NOMO-1 treated with DMSO at 0.1 percent for 48 hours (cell line): ENCODE measurements at regions not wholly inside any gene's neighbourhood (a gene's known extent, or its start where the extent isn't known, plus 50 kb on each side); places are given as distances from the start of the nearest gene placed in this dataset.

ENCODE experiments used
- DNase-seq: peaks from one replicate; lab custom pipeline; 2025; ENCODE audit not compliant: unreplicated experiment; lab: John Stamatoyannopoulos, UW

DNA sequence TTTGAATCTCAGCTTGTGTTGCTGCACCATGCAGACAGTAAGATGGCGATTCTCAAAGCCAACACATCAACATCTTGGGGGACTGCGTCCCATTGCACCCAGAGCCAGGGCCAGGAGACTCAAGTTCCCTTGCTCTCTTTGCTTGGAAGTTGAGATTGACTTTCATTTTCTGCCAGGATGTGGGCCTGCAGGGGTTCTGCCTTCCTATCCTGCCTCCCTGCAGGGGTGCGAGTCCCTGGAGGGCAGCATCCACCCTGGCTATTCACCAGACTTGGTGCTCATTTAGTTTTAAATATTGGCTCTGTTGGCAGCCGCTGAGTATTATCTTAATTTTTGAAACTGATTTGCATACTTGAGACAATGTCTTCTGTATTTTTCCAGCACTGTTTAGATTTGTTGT, 451.5 kb downstream of the GLRX3 start:
- DNase-seq, result no peak

- DNase-seq, result no peak
These were observed 469.8 kb downstream of the GLRX3 start for GRCh38 chr10:130606001-130606405.

DNA sequence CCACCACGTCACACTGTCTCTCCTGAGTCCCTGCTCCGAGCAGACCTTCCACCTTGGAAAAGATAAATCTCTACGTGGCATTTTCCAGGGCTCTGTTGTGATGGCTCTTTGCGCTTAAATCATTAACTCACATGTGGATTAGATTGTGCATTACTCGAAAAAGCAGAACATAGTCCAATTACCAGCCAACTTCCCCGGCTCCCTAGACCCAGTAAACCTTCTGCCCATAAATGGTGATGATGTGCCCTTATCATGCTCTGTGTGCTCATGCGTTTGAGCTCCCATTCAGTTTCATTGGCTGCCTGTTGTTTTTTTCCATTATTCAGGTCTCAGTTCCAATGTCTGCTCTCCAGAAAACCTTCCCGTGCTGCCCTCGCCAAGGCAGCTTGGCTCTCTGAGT, 471.2 kb downstream of the GLRX3 start:
- no peak for DNase-seq

- DNase-seq, result no peak
These were observed 475.0 kb downstream of the GLRX3 start for GRCh38 chr10:130611239-130611638.

- no peak for DNase-seq
These were observed 479.3 kb downstream of the GLRX3 start for GRCh38 chr10:130615457-130615856.

DNA sequence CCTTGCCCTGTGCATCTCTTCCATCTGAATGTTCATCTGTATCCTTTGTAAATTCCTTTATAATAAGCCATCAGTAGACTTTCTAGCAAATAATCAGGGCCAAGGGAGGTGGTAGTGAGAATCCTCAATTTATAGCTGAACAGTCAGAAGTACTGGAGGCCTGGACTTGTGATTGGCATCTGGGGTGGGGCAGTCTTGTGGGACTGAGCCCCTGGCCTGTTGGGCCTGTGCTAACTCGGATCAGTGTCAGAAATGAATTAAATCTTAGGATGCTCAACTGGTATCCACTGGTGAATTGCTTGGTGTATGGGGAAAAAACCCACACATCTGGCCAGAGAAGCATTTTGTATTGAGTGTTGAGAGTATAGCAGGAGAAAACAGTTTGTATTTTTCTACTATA, 481.8 kb downstream of the GLRX3 start:
- DNase-seq, result no peak

DNA sequence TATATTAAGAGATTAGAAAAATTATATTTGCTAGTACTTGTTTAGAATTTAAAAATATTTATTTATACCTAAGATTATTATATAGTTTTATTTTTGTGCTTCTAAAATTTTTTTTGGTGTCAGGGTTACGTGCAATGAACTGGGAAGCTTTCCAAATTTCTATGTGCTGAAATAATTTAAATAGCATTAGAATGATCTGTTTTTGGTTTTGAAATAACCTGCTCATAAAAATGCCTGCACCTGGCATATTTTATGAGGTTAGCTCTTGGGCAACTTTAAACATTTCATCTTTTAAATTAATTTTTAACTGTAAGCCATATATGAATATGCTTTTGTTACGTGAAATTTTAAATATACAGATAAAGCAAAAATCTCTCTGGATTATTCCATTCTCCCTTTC, 482.5 kb downstream of the GLRX3 start:
- DNase-seq, result no peak

DNA sequence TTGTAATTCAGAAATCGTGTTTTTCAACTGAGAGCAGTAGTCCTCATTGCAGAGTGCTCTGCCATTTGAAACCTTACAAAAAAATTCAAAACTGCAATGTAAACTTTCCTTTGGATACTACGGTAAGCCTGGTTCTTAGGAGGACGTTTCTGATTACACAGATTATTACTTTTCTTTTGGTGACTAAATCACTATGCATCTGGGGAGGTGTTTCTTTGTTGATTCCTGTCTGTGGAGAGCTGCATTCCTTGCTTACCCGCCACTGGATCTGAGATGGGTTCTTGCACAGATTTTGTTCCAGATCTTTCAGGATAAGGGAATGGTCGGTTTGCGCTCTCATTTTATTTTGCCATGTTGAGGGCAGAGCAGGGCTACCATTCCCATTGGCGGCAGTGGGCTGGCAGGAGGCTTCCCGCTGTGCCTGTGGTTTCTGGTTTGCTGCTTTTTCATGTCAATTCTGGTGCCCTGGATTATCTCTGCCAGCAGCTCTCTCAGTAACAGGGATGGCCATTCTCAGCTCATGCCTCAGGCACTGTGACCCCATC, 485.1 kb downstream of the GLRX3 start:
- DNase-seq, result no peak

DNA sequence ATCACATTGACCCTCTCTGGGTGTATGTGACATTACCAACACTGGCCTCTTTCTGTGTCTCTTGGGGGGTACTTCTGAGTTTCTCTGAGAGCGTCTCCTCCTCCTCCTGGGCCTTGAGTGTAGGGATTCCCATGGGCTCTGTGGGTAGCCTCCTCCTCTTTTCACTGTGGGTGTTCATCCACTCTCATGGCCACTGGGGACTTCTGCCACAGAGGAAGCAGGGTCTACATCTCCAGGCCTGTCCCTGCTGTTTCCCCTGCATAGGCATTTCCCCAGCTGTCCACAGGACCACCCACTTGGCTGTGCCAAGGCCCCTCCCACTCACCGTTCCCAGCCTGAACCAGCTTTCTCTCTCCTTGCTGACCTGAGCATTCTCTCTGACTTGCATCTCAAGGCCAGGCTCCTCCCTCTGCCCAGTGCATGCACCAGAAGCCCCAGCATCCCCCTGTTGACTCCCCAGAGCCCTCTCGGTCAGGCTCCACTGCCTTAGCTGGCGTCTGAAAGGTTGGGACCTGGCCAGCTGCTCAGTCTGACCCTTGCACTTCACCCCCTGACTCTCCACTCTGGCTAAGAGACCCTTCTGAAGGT, 487.6 kb downstream of the GLRX3 start:
- DNase-seq, result no peak

- DNase-seq, result no peak
These were observed 491.3 kb downstream of the GLRX3 start for GRCh38 chr10:130627346-130628045.

DNA sequence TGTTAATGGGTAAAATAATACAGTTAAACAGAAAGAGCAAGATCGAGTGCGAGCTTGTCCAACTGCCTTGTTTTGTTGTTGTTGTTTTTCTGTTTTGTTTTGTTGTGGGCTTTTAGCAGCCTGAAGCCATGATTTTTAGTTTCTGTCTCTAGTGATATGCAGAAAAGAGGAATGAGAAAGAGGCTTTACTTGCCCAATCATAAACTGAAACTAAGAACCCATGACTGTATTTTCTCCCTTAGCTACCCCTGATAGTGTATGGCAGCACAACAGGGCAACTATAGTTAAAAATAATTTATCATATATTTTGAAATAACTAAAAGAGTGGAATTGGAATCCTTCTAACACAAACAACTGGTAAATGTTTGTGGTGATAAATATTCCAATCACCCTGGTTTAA, 493.9 kb downstream of the GLRX3 start:
- peak; percentile 61 for DNase-seq

DNA sequence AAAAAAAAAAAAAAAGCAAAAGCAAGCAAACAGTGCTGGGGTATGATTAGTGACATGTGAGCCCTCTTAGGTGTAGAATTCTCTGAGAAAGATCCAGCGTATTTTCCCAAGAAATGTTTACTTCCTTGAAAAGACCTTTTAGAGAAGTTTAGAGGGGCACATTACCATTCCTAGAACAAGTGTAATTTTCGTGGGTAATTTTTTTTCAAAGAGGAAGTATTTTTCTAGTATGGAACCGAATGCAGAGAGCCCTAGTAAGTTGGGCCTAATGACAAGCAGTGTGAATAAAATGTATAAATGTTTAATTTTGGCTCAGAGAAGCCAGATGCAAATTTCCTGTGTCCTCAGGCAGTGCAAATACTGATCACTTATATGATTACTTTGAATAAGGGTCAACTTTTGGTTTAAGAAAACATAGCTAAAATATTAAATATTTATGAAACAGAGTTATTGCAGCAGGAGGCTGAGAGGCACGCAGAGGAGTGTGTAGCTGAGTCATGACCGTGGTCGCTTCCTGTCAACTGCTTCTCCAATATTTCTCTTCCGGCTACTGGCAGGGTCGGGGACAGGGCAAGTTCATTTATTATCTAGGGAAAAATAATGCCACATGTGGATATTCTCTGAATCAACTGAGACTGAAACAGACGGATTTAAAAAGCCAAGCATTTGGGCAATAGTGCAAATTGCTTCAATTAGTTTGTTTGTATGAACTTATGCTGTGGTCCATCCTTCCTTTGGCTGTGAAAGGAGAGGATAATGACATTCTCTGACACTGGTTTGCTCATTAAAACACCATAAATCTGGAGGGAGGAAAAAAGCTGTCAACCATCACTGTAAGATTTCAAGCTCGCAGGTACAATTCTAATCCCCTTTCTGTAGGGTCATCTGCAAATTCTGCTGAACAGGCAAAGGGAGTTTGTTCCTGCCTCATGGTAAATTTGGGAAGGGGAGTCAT, 495.2 kb downstream of the GLRX3 start:
- DNase-seq, result peak; percentile 89

DNA sequence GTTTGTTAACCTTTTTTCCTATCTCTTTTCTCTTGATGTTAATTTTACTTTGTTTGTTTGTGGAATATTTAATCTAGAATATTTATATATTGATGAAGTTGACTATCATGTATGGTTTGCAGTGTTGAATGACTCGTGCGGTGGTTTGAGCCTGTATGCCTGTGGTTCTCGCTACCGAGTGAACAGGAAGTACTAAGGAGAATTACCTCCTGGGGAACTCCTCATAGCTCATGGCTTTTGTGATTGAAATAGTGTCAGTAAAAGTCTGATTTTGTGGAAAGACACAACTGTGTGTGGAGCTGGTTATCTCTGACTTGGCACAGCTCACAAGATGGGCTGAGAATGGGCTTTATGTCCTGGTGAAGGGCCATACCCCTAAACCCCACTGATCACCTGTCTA, 498.6 kb downstream of the GLRX3 start:
- DNase-seq, result peak; percentile 2

- no peak for DNase-seq
These were observed 499.3 kb downstream of the GLRX3 start for GRCh38 chr10:130635528-130635927.

DNA sequence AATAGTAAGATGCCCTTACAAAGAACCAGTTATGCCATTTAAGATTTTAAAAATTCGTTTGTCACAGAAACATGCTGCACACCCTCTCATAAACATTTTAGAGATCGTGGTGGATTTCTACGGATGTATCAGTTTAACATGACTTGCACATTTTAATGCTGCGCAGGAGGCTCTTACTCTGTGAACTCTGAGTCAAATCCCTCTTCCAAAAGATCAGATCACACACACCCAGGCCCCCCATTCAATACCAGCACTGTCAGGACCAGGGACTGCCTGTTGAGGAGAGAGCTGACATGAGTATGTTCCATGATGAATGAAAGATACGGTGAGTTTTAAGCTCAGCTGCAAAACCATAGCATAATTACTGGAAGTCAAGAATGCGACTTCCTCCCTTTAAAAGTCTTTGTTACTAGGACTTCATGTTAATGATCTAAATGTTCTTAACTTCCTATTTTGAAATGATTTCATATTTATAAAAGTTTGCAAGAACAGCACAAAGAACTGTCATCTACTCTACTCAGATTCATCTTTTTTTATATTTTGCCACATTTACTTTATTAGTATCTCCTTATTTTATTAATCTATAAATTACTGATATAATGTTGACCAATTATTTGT, 500.2 kb downstream of the GLRX3 start:
- peak; percentile 58 for DNase-seq

DNA sequence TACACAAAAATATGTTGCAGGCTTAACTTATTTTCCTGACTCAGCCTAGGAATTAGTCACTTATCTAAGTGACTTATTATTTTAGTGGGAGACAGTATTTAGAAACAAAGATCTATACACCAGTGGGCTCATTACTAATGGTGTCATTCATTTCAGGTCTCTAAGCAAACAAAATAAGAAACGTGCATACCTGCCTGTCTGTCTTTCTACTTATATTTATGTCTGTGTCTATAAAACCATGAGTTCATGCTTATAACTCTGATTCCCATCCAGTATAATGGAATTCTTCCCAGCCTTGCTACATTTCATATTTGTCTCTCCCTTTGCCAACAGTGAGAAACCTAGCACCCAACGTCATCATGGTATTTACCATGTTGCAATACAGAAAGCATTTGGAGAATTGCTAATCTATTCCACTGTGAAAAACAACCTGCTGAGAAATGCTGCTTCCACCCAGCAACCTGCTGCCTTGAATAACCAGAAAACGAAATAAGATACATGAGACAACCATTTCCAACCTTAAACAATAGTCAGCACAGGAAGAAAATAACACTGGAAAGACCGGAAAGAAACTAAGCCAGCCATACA, 501.0 kb downstream of the GLRX3 start:
- DNase-seq, result no peak

DNA sequence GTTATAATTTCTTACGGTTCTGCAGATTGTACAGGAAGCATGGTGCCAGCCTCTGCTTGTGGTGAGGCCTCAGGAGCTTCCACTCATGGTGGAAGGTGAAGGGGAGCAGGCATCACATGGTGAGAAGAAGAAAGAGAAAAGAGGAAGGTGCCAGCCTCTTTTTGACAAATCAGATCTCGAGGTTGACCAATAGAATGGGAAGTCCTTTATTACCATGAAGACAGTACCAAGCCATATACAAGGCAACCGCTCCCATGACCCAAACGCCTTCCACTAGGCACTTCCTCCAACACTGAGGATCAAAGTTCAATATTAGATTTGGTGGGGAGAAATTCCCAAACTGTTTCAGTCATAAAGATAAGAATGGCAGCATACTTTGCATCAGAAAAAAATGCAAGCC, 502.8 kb downstream of the GLRX3 start:
- DNase-seq, result peak; percentile 19

GRCh38 chr10:130642926-130643325, 506.7 kb downstream of the GLRX3 start:
- DNase-seq, result no peak

GRCh38 chr10:130647341-130647740, 511.1 kb downstream of the GLRX3 start:
- no peak for DNase-seq

- no peak for DNase-seq
These were observed 512.6 kb downstream of the GLRX3 start for GRCh38 chr10:130648807-130649206.

GRCh38 chr10:130652544-130652943, 516.4 kb downstream of the GLRX3 start:
- no peak for DNase-seq
